ENCODE measurements at regions not wholly inside any gene's neighbourhood (a gene's known extent, or its start where the extent isn't known, plus 50 kb on each side); places are given as distances from the start of the nearest gene placed in this dataset.
A peak's percentile ranks its signal among the peaks of the same experiment; 100 is the strongest.

- no peak for DNase-seq
Measured at GRCh38 chr6:47112317-47112716, 70.2 kb upstream of the ADGRF1 start.

DNA sequence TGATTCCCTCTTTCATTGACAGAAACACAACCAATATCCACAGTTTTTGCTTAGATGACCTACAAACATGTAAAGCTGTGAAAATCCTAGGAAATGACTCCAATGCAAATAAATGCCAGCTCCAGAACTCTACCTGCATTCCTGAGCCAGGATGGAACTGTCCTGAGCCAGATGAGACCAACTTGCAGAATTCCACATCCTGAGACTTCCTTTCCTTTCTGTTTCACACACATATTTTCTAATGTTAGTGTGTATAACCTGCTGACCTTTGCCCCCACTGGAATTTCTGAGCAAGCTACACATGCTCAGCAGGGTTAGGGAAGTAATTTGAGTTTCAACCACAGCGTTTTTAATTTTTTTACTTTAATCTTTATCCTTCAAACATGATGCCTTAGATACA, 69.6 kb upstream of the ADGRF1 start:
- DNase-seq: no peak

DNA sequence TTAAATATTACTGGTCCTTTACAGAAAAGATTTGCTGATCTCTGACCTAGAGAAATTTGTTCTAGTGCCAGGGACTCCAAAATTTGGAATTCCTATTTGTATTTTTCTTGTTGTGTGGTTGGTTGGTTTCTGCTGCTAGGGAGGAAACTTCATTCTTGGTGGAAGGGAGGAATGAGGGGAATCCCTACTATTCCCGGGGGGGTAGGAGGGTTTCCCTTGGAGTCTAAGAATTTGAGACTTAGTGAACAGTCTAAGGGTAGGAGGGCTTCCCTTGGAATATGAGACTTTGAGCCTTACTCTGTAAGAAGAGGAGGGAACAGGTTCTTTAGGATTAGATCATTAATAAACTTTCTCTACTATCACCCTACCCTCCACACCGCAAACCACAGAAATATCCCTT, 67.1 kb upstream of the ADGRF1 start:
- no peak for DNase-seq

DNA sequence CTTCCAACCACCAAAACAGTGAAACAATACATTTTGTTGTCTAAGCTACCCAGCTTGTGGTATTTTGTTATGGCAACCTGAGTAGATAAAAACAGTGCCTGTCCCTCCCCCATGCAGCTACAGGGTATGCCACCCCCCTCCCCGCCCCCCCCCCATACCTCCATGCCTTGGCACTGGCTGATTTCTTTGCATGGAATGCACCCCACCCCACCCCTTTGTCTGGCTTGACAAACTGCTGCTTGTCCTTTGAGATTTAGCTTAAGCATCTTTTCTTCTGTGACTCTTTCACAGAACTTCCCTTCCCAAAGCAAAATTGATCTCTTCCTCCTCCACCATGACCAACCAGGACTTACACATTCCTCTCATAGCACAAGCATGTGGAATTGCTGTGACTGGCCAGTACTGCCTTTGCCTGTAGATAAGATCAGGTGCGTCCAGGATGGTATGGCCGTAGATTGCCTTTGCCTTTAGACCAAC, 64.6 kb upstream of the ADGRF1 start:
- no peak for DNase-seq

DNA sequence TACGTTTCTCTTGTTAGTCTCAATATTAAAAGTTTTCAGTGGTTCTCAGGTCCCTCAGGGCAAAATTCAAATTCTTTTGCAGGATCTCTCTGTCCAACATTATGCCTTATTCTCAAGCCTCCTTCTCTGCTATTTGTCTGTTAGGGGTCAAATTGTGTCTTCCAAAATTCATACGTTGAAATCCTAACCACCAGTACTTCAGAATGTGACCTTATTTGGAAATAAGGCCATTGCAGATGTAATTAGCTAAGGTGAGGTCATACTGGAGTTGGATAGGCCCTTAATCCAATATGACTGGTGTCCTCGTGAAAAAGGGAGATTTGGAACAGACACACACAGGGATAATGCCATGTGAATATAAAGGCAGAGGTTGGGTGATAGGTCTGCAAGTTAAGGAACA, 64.1 kb upstream of the ADGRF1 start:
- no peak for DNase-seq

DNA sequence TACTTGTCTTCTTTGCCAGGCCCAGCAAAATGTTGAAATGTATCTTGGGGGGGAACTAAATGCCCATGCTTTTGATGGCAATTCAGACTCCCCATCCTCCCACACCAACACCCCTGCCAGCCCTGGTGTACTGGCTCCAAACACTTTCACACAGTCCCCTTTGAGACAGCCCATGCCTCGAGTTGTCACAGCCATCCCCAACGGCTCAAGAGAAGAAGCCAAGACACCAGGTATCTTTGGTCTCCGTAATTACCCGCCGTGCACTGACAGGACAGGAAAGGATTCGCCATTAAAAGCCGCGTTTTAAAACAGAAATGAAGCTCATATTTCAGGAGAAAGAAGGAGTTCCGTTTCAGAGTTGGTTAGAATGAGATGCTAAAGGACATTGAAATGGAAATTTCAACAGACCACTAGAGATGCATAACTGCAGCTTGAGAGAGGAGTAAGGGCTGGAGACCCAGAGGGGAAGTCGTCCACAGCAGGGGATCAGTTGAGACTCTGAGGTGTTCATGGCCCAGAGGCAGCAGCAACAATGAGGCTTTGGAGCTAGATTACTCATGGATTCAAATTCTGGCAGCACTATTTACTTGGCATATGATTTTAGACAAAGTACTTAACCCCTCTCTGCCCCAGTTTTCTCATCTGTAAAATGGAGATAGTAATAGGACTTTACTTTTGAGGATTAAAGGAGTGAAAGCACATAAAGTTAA, 63.5 kb upstream of the ADGRF1 start:
- no peak for DNase-seq

DNA sequence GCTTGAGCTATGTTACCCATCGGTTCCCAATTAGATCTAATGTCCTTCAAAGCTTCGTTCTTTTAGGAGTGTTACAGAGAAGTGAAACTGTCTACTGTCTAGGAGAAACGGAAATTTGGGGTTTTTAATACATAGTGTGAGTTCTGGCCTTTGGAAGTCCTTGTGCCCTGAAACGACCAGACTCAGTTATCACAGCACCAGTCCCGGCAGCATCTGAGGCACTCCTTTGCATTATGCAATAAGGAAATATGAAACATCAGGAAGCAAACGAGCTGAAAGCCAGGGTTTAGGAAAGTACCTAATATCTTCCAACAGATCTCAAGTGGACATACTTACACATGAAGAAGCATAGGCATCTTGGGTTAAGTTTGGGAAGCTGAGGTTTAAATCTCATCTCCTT, 61.8 kb upstream of the ADGRF1 start:
- no peak for DNase-seq

- no peak for DNase-seq
Measured at GRCh38 chr6:47102331-47102730, 60.2 kb upstream of the ADGRF1 start.

GRCh38 chr6:47098570-47098993, 56.5 kb upstream of the ADGRF1 start:
- DNase-seq: no peak

GRCh38 chr6:47097092-47097945, 55.2 kb upstream of the ADGRF1 start:
- DNase-seq: peak; percentile 54

DNA sequence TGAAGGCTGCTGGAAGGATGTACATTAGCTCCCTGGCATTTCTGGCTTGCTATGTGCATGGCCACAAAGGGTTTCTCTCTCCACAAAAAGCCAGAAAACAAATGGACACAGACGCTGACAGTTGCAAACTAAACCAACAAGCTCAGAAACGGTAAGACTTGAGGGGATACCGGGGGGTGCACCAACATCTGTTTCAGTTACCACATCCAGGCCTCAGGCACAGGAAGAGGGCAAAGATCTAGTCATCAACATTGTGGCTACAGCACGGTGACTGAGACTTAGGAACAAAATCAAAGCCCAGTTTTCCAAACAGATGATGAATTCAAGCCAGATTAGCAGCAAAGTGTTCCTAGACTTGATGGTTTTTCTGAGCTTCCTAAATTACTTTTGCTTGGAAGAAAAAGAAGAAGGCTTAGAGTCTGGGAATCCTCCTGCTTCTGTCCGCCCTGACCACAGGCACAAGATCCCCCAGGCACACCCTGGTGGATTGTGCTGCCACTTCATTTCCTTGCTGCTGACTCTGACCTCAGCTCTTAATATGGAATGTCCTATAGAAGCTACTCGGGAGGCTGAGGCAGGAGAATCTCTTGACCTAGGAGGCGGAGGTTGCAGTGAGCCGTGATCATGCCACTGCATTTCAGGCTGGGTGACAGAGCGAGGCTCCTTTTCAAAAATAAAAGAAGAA, 54.2 kb upstream of the ADGRF1 start:
- DNase-seq: no peak

GRCh38 chr6:47094241-47094925, 52.3 kb upstream of the ADGRF1 start:
- no peak for DNase-seq

DNA sequence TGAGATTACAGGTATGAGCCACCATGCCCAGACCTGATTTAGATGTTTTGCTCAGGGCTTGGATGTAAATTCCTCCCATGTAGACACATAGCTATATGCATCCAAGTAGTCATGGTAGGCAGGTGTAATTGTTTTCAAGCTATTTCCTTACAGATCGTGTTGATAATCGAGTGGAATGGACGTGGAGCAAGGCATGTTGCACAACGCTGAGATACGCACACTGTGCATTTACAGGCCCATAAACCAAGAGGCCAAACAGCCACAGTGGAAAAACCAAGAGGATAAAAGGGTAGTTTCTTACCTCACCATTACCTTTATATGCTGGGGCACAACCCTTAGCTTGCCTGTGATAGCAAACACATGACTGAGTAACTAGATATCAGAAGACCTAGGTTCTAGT, 51.0 kb upstream of the ADGRF1 start:
- DNase-seq: no peak

- DNase-seq: no peak
Measured at GRCh38 chr6:47091886-47092668, 49.9 kb upstream of the ADGRF1 start.

Measured in NCI-H1436 treated with DMSO at 0.1 percent for 48 hours (cell line).